GM18873 (cell line): ENCODE measurements at regions not wholly inside any gene's neighbourhood (a gene's known extent, or its start where the extent isn't known, plus 50 kb on each side); places are given as distances from the start of the nearest gene placed in this dataset.

Source experiments
- ATAC-seq: cut with Tn5 transposase; IDR thresholded peaks from one replicate; pipeline ENCODE4 v1.9.1; 2021; ENCODE audit warnings: mild to moderate bottlenecking, moderate library complexity, moderate number of reproducible peaks; ENCODE audit not compliant: unreplicated experiment, low FRiP score

GRCh38 chr3:107064405-107065060 lies 312.7 kb upstream of the CCDC54 start:
- peak; percentile 84 for ATAC-seq

GRCh38 chr3:107065094-107065861 lies 312.0 kb upstream of the CCDC54 start:
- ATAC-seq: no peak

GRCh38 chr3:107067421-107067820 lies 309.8 kb upstream of the CCDC54 start:
- ATAC-seq: no peak

GRCh38 chr3:107068980-107069379 lies 308.3 kb upstream of the CCDC54 start:
- ATAC-seq: no peak

- ATAC-seq: no peak
Observed at GRCh38 chr3:107076946-107077345, 300.3 kb upstream of the CCDC54 start.

- no peak for ATAC-seq
Observed at GRCh38 chr3:107077391-107077790, 299.8 kb upstream of the CCDC54 start.

GRCh38 chr3:107082527-107082926 lies 294.7 kb upstream of the CCDC54 start:
- ATAC-seq: no peak

- ATAC-seq: no peak
Observed at GRCh38 chr3:107085261-107085660, 292.0 kb upstream of the CCDC54 start.

GRCh38 chr3:107092121-107092520 lies 285.1 kb upstream of the CCDC54 start:
- ATAC-seq: no peak

- no peak for ATAC-seq
Observed at GRCh38 chr3:107098864-107099263, 278.4 kb upstream of the CCDC54 start.

- no peak for ATAC-seq
Observed at GRCh38 chr3:107100137-107100536, 277.1 kb upstream of the CCDC54 start.

GRCh38 chr3:107100573-107100972 lies 276.7 kb upstream of the CCDC54 start:
- no peak for ATAC-seq

- no peak for ATAC-seq
Observed at GRCh38 chr3:107103786-107104185, 273.5 kb upstream of the CCDC54 start.

GRCh38 chr3:107106316-107106715 lies 270.9 kb upstream of the CCDC54 start:
- ATAC-seq: no peak

GRCh38 chr3:107106907-107107306 lies 270.3 kb upstream of the CCDC54 start:
- ATAC-seq: no peak

GRCh38 chr3:107110596-107111305 lies 266.5 kb upstream of the CCDC54 start:
- no peak for ATAC-seq

- no peak for ATAC-seq
Observed at GRCh38 chr3:107111872-107112271, 265.4 kb upstream of the CCDC54 start.

GRCh38 chr3:107112356-107112755 lies 264.9 kb upstream of the CCDC54 start:
- ATAC-seq: no peak

- ATAC-seq: no peak
Observed at GRCh38 chr3:107116251-107116650, 261.0 kb upstream of the CCDC54 start.

- ATAC-seq: no peak
Observed at GRCh38 chr3:107117156-107117555, 260.1 kb upstream of the CCDC54 start.

- no peak for ATAC-seq
Observed at GRCh38 chr3:107117922-107118536, 259.2 kb upstream of the CCDC54 start.
